ENCODE measurements at regions not wholly inside any gene's neighbourhood (a gene's known extent, or its start where the extent isn't known, plus 50 kb on each side); places are given as distances from the start of the nearest gene placed in this dataset.

DNA sequence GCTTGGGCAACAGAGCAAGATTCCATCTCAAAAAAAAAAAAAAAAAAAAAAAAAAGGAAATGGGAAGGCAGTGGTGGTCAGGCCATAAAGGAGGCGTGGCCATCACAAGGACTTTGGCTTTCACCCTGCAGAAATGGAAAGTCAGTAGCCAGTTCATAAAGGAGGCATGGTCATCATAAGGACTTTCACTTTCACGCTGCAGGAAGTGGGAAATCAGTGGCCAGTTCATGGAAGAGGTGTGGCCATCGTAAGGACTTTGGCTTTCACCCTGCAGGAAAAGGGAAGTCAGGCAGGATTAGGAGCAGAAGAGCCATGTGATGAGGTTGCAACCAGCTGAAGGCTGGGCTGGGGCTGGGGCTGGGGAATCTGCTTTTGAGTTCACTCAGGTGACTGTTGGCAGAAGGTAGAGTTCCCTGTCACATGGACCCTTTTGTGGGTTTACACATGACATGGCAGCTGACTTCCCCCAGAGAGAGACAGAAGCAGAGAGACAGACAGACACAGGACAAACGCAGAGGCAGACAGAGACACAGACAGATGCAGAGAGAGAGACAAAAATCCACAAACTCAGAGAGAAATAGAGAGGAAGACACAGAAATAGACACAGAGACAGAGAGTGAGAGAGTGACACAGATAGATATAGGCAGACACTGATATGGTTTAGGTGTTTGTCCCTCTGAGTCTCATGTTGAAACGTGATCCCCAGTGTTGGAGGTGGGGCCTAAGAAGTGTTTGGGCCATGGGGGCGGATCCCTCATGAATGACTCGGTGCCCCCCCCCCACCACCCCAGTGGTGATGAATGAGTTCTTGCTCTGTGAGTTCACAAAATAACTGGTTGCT, 263.9 kb upstream of the KAZN start (continued):
- TF ChIP-seq FOXP1 (CRISPR knock-in tag; IDR thresholded peaks at IDR 0.05; ENCODE audit: borderline replicate concordance) = no peak
- no peak for TF ChIP-seq JUN (CRISPR knock-in tag; IDR thresholded peaks at IDR 0.05)
- TF ChIP-seq ZMAT4 (CRISPR knock-in tag; IDR thresholded peaks at IDR 0.05) = no peak
- TF ChIP-seq GRHL2 (CRISPR knock-in tag; IDR thresholded peaks at IDR 0.05; ENCODE audit: insufficient replicate concordance, severe bottlenecking) = no peak
- TF ChIP-seq ZNF281 (CRISPR knock-in tag; IDR thresholded peaks at IDR 0.05) = no peak
- no peak for TF ChIP-seq HMGA2 (CRISPR knock-in tag; IDR thresholded peaks at IDR 0.05)
- no peak for TF ChIP-seq IRF1 (CRISPR knock-in tag; IDR thresholded peaks at IDR 0.05)
- no peak for TF ChIP-seq TEAD1 (CRISPR knock-in tag; IDR thresholded peaks at IDR 0.05)
- no peak for TF ChIP-seq RELA (CRISPR knock-in tag; IDR thresholded peaks at IDR 0.05; ENCODE audit: borderline replicate concordance)

DNA sequence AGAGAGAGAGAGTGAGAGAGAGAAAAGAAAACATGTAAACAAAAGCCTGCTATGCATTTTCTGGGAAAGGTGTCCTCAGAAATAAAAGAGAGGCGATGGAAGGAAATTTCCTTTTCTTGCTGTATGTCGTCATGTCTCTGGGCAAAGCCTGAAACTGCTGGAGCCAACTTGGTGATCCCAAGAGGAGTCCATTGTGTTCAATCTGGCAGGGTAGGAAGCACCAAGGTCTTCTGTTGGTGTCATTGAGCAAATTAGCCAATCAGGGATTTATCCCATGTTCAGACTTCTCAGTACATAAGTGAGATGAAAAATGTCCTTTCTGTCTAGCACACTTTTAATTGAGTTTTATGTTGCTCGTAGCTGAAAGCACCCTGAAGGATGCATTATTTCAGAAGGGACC, 260.0 kb upstream of the KAZN start:
- peaks cover 17% of the 10 kb centered on the region for H3K9me3 Mint-ChIP-seq
- H3K27me3 Mint-ChIP-seq (ENCODE audit: low read depth) = peaks cover 3% of the 10 kb centered on the region; the same call in 1 of the 2 replicates
- H3K4me1 Mint-ChIP-seq = peaks cover 27% of the 10 kb centered on the region
- ATAC-seq (no peak), DNase-seq (ENCODE audit: low spot score) (no peak)
- no peak overlapping the region for H3K4me3 Mint-ChIP-seq
- no peaks in the 10 kb centered on the region for H3K36me3 Mint-ChIP-seq
- POLR2A ChIA-PET = no interaction called here
- CTCF ChIA-PET = no interaction called here
- H3K27ac Mint-ChIP-seq = no peak overlapping the region
- TF ChIP-seq NR1H2 (CRISPR knock-in tag; IDR thresholded peaks at IDR 0.05) = no peak
- no peak for TF ChIP-seq ZMAT4 (CRISPR knock-in tag; IDR thresholded peaks at IDR 0.05)
- no peak for TF ChIP-seq TCF7 (CRISPR knock-in tag; IDR thresholded peaks at IDR 0.05; ENCODE audit: low read depth)
- TF ChIP-seq, protein P1, sequence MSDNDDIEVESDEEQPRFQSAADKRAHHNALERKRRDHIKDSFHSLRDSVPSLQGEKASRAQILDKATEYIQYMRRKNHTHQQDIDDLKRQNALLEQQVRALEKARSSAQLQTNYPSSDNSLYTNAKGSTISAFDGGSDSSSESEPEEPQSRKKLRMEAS (CRISPR knock-in tag; IDR thresholded peaks at IDR 0.05) = no peak
- no peak for TF ChIP-seq IRF2 (CRISPR knock-in tag; IDR thresholded peaks at IDR 0.05; ENCODE audit: borderline replicate concordance, low read depth)

GRCh38 chr1:14339288-14339687, 259.2 kb upstream of the KAZN start:
- ChIA-PET POLR2A (no interaction called here), CTCF (interaction anchor here (1.6 kb wide), 1 partner anchor 225 kb away, joined by 5 read pairs; no protein-coding TSS in a partner anchor)
- H3K4me1 Mint-ChIP-seq = peaks cover 26% of the 10 kb centered on the region
- ATAC-seq = no peak
- H3K27me3 Mint-ChIP-seq (ENCODE audit: low read depth) = peaks cover 3% of the 10 kb centered on the region; the same call in 1 of the 2 replicates
- H3K4me3 Mint-ChIP-seq = no peak overlapping the region
- DNase-seq (ENCODE audit: low spot score) = no peak
- no peak overlapping the region for H3K27ac Mint-ChIP-seq
- H3K36me3 Mint-ChIP-seq = no peaks in the 10 kb centered on the region
- peaks cover 15% of the 10 kb centered on the region for H3K9me3 Mint-ChIP-seq
- TF ChIP-seq, protein P2, sequence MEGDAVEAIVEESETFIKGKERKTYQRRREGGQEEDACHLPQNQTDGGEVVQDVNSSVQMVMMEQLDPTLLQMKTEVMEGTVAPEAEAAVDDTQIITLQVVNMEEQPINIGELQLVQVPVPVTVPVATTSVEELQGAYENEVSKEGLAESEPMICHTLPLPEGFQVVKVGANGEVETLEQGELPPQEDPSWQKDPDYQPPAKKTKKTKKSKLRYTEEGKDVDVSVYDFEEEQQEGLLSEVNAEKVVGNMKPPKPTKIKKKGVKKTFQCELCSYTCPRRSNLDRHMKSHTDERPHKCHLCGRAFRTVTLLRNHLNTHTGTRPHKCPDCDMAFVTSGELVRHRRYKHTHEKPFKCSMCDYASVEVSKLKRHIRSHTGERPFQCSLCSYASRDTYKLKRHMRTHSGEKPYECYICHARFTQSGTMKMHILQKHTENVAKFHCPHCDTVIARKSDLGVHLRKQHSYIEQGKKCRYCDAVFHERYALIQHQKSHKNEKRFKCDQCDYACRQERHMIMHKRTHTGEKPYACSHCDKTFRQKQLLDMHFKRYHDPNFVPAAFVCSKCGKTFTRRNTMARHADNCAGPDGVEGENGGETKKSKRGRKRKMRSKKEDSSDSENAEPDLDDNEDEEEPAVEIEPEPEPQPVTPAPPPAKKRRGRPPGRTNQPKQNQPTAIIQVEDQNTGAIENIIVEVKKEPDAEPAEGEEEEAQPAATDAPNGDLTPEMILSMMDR (IDR thresholded peaks at IDR 0.05) = no peak
- TF ChIP-seq IRF1 (CRISPR knock-in tag; IDR thresholded peaks at IDR 0.05) (no peak), ESRRA (CRISPR knock-in tag; IDR thresholded peaks at IDR 0.05; ENCODE audit: borderline replicate concordance) (no peak), CREM (CRISPR knock-in tag; IDR thresholded peaks at IDR 0.05) (no peak), ELF4 (CRISPR knock-in tag; IDR thresholded peaks at IDR 0.05; ENCODE audit: low read depth) (no peak), PRRX2 (CRISPR knock-in tag; IDR thresholded peaks at IDR 0.05) (no peak), CBFB (CRISPR knock-in tag; IDR thresholded peaks at IDR 0.05; ENCODE audit: low read depth) (no peak), ZNF263 (CRISPR knock-in tag; IDR thresholded peaks at IDR 0.05; ENCODE audit: low read depth) (no peak), NFE2L1 (CRISPR knock-in tag; IDR thresholded peaks at IDR 0.05) (no peak), ZNF317 (CRISPR knock-in tag; IDR thresholded peaks at IDR 0.05; ENCODE audit: borderline replicate concordance, low read depth) (no peak)
- TF ChIP-seq, protein P3, sequence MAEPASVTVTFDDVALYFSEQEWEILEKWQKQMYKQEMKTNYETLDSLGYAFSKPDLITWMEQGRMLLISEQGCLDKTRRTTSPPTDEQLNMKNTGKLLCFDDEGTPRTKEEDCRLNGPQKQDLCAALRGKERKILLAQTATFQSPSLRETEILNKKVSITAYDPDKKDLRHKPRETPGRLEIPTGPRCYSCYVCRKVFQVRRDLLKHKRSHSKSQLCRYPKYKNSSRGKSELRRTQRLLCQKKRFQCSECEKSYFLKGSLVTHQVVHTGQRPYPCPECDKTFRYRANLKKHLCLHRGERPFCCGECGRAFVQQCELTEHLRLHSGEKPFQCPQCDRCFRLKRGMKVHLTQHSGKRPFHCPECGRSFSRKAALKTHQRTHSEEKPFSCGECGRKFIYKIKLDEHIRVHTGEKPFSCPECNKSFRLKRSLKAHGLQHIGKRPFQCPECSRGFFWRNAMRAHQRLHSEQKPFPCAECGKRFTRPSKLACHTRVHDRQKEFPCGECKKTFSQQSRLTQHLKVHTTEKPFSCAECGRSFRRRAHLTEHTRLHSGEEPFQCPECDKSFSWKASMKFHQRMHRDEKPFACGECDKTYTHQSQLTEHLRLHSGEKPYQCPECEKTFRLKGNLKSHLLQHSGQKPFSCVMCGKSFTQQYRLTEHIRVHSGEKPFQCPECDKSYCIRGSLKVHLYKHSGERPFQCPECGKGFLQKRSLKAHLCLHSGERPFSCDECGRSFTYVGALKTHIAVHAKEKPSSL (CRISPR knock-in tag; conservative IDR thresholded peaks at IDR 0.05) = no peak
